ENCODE measurements at regions not wholly inside any gene's neighbourhood (a gene's known extent, or its start where the extent isn't known, plus 50 kb on each side); places are given as distances from the start of the nearest gene placed in this dataset.
"Not testable (repeated sequence)": the region's sequence is repeated elsewhere in the genome, so short reads cannot be mapped to it uniquely, and the experiment has no call there.

DNA sequence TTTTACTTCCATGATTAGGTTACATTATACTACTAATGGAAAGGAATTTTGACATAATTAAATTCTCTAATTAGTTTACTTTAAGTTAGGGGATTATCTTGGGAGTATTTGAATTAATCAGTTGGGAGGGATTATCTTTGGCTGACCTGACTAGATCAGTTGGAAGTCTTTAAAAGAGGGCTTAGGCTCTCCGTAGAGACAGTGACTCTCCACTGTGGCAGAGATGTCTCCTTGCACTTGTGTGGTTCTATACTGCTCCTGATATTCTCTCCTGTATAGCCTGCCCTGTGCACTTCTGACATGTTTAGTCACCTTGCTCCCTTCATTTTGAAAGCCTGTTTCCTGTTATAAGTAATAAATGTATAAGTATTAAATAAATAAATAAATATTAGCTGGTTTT lies 1612.3 kb upstream of the PRR20A start:
- DNase-seq, result no peak

DNA sequence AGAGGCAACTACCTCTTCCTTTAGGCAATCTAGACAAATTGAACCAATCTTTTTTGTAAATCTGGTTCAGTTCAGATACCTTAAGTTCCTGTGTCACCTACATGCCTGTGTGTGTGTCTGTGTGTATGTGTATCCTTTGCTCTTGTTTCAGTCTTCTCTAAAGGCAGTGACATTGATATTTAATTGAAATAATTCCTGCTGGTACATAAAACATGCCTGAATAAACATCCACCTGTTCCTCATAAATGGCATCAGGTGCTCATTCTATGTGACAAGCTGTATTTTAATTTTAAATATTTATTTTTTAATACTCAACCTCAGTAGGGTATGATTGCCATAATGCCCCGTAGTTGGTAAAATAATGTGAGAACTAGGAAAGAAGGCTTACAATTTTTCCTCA lies 1606.4 kb upstream of the PRR20A start:
- DNase-seq, result no peak

DNA sequence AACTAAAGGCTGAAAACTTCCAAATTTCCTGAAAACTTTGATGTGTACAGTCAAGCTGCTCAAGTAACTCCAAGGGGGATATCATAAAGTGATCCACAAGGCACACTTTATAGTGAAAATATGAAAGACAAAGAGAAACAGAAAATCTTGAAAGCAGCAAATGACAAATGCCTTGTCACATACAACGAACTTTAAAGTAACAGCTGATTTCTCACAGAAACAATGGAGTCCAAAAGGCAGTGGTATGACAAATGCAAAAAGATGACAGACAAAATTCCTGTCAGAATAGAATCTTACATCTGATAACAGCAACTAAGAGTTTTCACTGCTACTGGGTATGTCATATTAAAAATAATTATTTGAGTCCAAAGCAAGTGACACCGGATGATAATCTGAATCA lies 1602.3 kb upstream of the PRR20A start:
- DNase-seq, result no peak

- no peak for DNase-seq
Measured at GRCh38 chr13:55543053-55543452, 1597.7 kb upstream of the PRR20A start.

DNA sequence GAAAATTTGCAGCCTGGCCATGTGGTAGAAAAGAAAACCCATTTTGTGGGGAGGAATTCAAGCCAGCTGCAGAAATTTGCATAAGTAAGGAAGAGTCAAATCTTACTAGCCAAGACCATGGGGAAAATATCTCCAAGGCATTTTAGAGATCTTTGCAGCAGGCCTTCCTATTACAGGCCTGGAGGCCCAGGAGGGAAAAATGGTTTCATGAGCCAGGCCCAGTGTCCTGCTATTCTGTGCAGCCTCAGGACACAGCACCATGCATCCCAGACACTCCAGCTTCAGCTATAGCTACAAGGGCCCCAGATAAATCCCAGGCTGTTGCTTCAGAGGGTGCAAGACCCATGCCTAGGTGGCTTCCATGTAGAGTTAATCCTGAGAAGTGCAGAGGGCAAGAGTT lies 1590.1 kb upstream of the PRR20A start:
- DNase-seq, result no peak

DNA sequence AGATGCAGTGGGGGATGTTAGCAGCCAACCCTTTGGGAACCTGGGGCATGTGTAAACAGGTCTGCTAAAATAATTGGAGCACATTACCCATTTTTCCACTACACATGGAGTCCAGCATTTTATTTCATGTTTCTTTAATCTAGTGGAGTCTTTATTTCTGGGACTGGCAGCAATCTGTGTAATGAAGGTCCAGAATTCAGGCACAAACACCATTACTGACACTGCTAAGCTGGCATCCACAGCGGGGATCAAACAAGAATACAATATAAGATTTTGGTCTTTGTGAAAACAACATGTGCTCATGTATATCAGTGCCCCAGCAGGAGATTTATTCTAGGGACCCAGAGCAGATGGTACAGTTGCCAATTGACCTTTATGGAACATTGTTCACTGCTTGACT lies 1587.0 kb upstream of the PRR20A start:
- no peak for DNase-seq

DNA sequence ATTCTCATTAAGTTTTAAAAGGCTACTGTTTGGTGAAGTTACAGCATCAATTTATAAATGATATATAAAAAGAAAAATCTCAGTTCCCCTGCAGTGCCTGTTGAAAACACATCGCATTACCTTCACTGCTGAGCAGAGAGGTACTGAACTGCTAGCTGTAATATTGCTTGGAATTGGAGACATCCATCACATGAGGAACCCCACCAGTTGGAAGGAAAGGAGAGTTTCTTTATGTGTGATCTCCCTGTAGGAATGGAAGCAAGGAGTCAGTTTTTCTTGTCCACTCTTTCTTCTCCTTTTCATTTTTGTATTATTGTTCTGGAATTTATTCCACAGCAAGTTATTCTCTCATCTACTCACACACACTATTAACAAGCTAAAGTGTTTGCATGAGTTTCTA lies 1586.0 kb upstream of the PRR20A start:
- DNase-seq, result no peak

- no peak for DNase-seq
Measured at GRCh38 chr13:55560331-55560730, 1580.4 kb upstream of the PRR20A start.

- DNase-seq, result no peak
Measured at GRCh38 chr13:55563267-55563666, 1577.5 kb upstream of the PRR20A start.

DNA sequence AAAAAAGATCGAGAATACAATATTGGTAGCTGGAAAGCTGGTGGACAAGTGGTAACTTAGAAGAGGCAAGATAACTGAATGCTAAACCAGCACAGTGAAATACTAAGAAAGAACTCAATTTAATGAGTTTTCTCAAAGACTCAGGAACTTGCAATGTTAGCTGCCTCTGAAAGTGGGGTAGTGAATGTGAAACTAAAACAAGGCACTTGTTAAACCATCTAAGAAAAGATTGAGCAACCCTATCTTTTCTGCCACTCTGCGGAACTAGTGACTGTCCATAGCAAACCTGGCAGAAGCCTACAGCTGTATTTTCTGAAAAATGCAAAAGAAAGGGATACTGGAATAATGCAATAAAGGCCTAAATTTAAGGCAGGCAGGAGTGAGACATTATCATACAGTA lies 1574.4 kb upstream of the PRR20A start:
- DNase-seq, result no peak

- DNase-seq, result no peak
Measured at GRCh38 chr13:55566779-55567178, 1573.9 kb upstream of the PRR20A start.

- no peak for DNase-seq
Measured at GRCh38 chr13:55567721-55568625, 1572.7 kb upstream of the PRR20A start.

GRCh38 chr13:55569082-55569481 lies 1571.6 kb upstream of the PRR20A start:
- no peak for DNase-seq

- no peak for DNase-seq
Measured at GRCh38 chr13:55569514-55569913, 1571.2 kb upstream of the PRR20A start.

- no peak for DNase-seq
Measured at GRCh38 chr13:55570371-55570770, 1570.3 kb upstream of the PRR20A start.

DNA sequence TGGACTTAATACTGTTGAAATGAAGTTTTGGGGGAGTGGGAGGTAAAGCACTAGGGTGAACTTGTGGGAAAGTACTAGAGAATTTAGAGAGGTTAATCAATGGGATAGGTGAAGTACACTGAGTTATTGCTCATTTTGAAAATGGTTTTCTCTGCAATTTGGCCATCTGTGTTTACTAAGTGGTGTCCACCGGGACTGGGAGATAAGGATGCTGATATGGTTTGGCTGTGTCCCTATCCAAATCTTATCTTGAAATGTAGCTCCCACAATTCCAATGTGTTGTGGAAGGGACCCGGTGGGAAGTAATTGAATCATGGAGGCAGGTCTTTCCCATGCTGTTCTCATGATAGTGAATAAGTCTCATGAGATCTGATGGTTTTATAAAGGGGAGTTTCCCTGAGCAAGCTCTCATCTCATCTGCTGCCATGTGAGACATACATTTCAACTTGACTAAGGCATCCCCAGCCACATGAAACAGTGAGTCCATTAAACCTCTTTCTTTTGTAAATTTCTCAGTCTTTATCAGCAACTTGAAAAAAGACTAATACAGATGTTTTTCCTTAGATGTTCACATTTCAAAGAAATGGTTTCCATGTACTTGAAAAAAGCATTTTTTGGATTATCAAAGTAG lies 1569.4 kb upstream of the PRR20A start:
- no peak for DNase-seq

GRCh38 chr13:55572408-55572807 lies 1568.3 kb upstream of the PRR20A start:
- no peak for DNase-seq

- DNase-seq, result no peak
Measured at GRCh38 chr13:55572862-55573261, 1567.9 kb upstream of the PRR20A start.

GRCh38 chr13:55573565-55573964 lies 1567.2 kb upstream of the PRR20A start:
- DNase-seq, result no peak

DNA sequence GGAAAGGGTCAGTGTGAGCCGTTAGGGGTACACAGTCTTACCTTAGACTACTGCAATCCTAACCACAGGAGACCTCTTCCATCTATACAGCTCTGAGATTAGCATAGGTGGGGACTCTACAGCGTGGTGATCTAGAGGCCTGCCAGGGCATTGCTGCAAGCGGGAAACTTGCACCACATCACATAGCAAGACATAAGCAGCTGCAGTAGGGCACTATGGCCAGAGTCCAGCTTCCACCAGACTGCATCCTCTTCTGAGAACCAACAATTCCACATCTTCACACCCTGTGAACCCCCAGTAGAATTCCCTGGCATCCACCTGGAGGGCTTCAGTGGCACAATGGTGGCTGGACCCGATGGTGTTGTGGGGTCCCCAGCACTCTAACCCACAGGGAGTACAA lies 1564.3 kb upstream of the PRR20A start:
- no peak for DNase-seq

DNA sequence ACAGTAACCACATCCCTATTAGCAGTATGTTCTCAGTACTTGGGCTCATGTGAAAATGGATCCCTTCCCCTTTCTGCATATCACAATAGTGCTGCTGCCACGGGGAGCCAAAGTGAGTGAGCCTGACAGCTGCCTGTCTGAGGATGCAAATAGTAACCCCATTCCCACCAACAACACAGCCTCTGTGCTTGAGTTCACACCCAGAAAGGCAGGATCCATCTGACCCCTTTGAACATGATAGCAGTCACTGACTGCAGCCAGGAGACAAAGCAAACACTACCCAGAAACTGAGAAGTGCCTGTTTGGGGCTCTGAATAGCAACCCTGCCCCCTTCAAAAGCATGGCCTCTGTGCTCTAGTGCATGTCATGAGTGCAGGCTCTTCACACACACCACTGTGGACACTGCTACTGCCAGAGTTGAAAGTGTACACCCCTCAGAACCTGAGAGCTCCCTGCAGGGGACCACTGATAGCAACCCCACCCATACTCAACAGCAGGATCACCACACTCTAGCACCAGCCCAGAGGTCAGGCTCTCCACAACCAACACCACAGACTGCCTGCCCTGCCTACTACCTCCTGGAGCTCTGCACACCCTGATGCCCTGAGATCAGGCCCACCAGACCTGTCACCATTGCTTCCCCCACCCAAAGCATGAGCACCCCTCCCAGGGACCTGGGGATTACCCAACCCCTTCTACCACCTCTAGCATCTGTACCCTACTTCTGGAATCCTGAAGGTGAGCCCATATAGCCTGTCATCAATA lies 1563.5 kb upstream of the PRR20A start:
- no peak for DNase-seq

DNA sequence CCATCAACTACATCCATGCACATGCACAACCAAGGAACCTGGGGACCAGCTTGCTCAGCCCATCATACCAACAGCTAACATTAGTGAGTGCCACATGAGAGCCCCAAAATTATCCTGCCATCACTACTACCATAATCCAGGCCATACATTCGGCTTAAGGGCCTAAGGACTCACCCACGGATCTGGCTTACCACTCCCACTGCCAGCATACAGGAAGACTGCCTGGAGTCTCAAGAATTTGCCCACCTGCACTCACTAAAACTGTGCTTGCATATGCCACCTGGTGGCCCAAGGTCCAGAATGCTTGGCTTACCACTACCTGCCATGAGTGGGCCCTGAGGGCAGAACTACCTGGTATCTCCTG lies 1562.9 kb upstream of the PRR20A start:
- DNase-seq, result no peak

DNA sequence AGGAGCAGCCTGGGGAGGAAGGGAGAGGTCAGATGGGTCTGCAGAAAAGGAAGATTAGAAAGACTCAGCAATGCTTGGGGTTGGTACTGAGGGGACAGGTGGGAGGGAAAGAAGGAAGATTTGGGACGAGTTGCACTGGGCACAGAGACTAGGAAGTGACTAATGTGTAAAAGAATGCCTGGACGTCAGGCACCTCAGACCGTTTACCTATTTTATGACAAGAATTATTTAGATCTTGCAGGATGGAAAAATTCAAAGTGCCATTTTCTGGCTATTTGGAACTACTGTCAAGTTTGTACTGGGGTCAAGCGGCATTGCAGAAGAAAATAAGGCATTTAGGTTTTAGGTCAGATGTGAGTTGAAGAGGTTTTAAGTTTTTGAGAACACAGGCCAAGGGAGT lies 1558.4 kb upstream of the PRR20A start:
- not testable (repeated sequence) for DNase-seq

Measured in CD4-positive, alpha-beta T cell treated with Interleukin-12 subunit alpha and Interleukin-12 subunit beta, for 1 hour (primary cell).